22Rv1 (cell line): ENCODE measurements at regions not wholly inside any gene's neighbourhood (a gene's known extent, or its start where the extent isn't known, plus 50 kb on each side); places are given as distances from the start of the nearest gene placed in this dataset.

Experiments used
- CTCF ChIP-seq: fragments of 450-650 bp; IDR thresholded peaks from 2 replicates; pipeline ENCODE4 v1.5.1; 2017; ENCODE audit warnings: mild to moderate bottlenecking
- ZFX ChIP-seq: fragments of 450-650 bp; IDR thresholded peaks from 2 replicates; pipeline ENCODE4 v1.6.1; 2017; ENCODE audit warnings: antibody characterized with exemption, borderline replicate concordance

GRCh38 chr2:57100436-57100835 lies 916.6 kb downstream of the CCDC85A start:
- TF ChIP-seq CTCF: no peak
- TF ChIP-seq ZFX: no peak
